H1 (cell line): ENCODE measurements at regions not wholly inside any gene's neighbourhood (a gene's known extent, or its start where the extent isn't known, plus 50 kb on each side); places are given as distances from the start of the nearest gene placed in this dataset.

Experiments
- ASH2L ChIP-seq: fragments of 200-600, 300-600 bp; sonication (generic); IDR thresholded peaks from one replicate; pipeline ENCODE4 v1.7.1; 2017; ENCODE audit warnings: low read length
- BRCA1 ChIP-seq: IDR thresholded peaks from 2 replicates; pipeline ENCODE4 v1.6.1; 2012; ENCODE audit warnings: low read depth, low read length, improper control_type of control experiment
- CBX8 ChIP-seq: fragments of 300-800, 300-1000 bp; sonication (generic); IDR thresholded peaks from 2 replicates; pipeline ENCODE4 v1.7.1; 2016; ENCODE audit warnings: low read depth, low read length, borderline replicate concordance
- CHD2 ChIP-seq: IDR thresholded peaks from 2 replicates; pipeline ENCODE4 v1.6.1; 2012; ENCODE audit warnings: low read length, improper control_type of control experiment
- CREB1 ChIP-seq: IDR thresholded peaks from 2 replicates; pipeline ENCODE4 v1.6.1; 2012; ENCODE audit warnings: inconsistent platforms
- EZH2 ChIP-seq: fragments of 200-600 bp; sonication (generic); IDR thresholded peaks from 2 replicates; pipeline ENCODE4 v1.7.1; 2012; ENCODE audit warnings: low read depth, mild to moderate bottlenecking, moderate library complexity, low read length, inconsistent platforms; ENCODE audit not compliant: severe bottlenecking
- HDAC6 ChIP-seq: IDR thresholded peaks from one replicate; pipeline ENCODE4 v1.7.1; 2012; ENCODE audit warnings: low read depth, mild to moderate bottlenecking, inconsistent platforms, low read length, moderate library complexity
- PHF8 ChIP-seq: fragments of 200-600 bp; sonication (generic); conservative IDR thresholded peaks from 2 replicates; pipeline ENCODE4 v1.7.1; 2012; ENCODE audit warnings: low read depth, mild to moderate bottlenecking, inconsistent platforms, low read length, moderate library complexity
- POU5F1 ChIP-seq: IDR thresholded peaks from 2 replicates; pipeline ENCODE4 v1.6.1; 2011; ENCODE audit warnings: low read depth, mild to moderate bottlenecking, low read length, moderate library complexity
- RNF2 ChIP-seq: fragments of 200-900, 300-1000 bp; sonication (generic); IDR thresholded peaks from 2 replicates; pipeline ENCODE4 v1.7.1; 2016; ENCODE audit warnings: borderline replicate concordance, low read depth, mild to moderate bottlenecking, antibody characterized with exemption, low read length; ENCODE audit not compliant: poor library complexity, severe bottlenecking; ENCODE audit errors: missing control alignments
- TCF12 ChIP-seq: IDR thresholded peaks from 2 replicates; pipeline ENCODE4 v1.6.1; 2011; ENCODE audit warnings: low read depth, mild to moderate bottlenecking, low read length
- YY1 ChIP-seq: IDR thresholded peaks from 2 replicates; pipeline ENCODE4 v1.6.1; 2011; ENCODE audit warnings: low read depth, mild to moderate bottlenecking, low read length
- TF ChIP-seq, protein P1 (sequence below): IDR thresholded peaks from 2 replicates; pipeline ENCODE4 v1.6.1; 2011; ENCODE audit warnings: low read depth, mild to moderate bottlenecking, low read length; ENCODE audit not compliant: insufficient read depth
- TF ChIP-seq, protein P2 (sequence below), 3 experiments: IDR thresholded peaks; 1 replicate in 2 of 3; 2 replicates in 1 of 3; pipeline versions ENCODE4 v1.5.1 to v1.6.1; 2011; ENCODE audit warnings: low read length in 3 of 3, mild to moderate bottlenecking in 3 of 3, inconsistent platforms in 2 of 3, low read depth in 1 of 3, moderate library complexity in 1 of 3; ENCODE audit not compliant: insufficient read depth in 1 of 3; ENCODE audit errors: control extremely low read depth in 1 of 3

DNA sequence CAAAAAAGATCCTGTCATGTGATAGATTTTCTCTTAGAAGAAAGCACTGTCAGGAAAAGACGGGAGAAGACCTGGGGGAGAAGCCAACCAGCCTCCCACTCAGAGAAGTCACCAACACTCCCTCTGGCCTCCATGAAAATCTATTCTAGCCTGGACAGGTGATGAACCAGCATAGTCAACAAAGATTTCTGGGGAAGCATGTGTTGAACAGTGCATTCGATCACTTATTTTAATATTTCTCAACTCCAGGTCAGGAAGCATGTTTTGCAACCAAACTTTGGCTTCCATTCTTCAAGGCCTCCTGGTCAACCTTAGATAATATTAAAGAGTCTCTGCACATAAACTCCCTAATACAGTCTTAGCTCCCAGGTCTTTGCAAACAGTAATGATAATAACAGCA lies 74.7 kb upstream of the ERCC4 start (continued):
- TF ChIP-seq, protein P1, sequence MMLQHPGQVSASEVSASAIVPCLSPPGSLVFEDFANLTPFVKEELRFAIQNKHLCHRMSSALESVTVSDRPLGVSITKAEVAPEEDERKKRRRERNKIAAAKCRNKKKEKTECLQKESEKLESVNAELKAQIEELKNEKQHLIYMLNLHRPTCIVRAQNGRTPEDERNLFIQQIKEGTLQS, result no peak
- TF ChIP-seq PHF8, result no peak
- TF ChIP-seq BRCA1, result no peak
- TF ChIP-seq EZH2, result no peak
- TF ChIP-seq, protein P2, sequence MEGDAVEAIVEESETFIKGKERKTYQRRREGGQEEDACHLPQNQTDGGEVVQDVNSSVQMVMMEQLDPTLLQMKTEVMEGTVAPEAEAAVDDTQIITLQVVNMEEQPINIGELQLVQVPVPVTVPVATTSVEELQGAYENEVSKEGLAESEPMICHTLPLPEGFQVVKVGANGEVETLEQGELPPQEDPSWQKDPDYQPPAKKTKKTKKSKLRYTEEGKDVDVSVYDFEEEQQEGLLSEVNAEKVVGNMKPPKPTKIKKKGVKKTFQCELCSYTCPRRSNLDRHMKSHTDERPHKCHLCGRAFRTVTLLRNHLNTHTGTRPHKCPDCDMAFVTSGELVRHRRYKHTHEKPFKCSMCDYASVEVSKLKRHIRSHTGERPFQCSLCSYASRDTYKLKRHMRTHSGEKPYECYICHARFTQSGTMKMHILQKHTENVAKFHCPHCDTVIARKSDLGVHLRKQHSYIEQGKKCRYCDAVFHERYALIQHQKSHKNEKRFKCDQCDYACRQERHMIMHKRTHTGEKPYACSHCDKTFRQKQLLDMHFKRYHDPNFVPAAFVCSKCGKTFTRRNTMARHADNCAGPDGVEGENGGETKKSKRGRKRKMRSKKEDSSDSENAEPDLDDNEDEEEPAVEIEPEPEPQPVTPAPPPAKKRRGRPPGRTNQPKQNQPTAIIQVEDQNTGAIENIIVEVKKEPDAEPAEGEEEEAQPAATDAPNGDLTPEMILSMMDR (IDR thresholded peaks at IDR 0.05; ENCODE audit: control extremely low read depth in 1 of 3, insufficient read depth in 1 of 3, low read depth in 1 of 3, low read length in 3 of 3), result no peak
- TF ChIP-seq HDAC6, result no peak
- TF ChIP-seq CHD2, result no peak
- no peak for TF ChIP-seq ASH2L
- no peak for TF ChIP-seq CREB1
- no peak for TF ChIP-seq CBX8
- TF ChIP-seq RNF2, result no peak
- no peak for TF ChIP-seq TCF12
- TF ChIP-seq POU5F1, result no peak
- no peak for TF ChIP-seq YY1
